NCI-H345 (cell line): ENCODE measurements at regions not wholly inside any gene's neighbourhood (a gene's known extent, or its start where the extent isn't known, plus 50 kb on each side); places are given as distances from the start of the nearest gene placed in this dataset.

ENCODE experiments used
- DNase-seq: peaks from one replicate; lab custom pipeline; 2025; lab: John Stamatoyannopoulos, UW

GRCh38 chr17:71395901-71396300, 724.9 kb upstream of the SOX9 start:
- no peak for DNase-seq

- DNase-seq = no peak
Measured at GRCh38 chr17:71396711-71397110, 724.1 kb upstream of the SOX9 start.

- no peak for DNase-seq
Measured at GRCh38 chr17:71398025-71398424, 722.8 kb upstream of the SOX9 start.

- DNase-seq = no peak
Measured at GRCh38 chr17:71398800-71399219, 722.0 kb upstream of the SOX9 start.

GRCh38 chr17:71399221-71399620, 721.6 kb upstream of the SOX9 start:
- no peak for DNase-seq

- DNase-seq = no peak
Measured at GRCh38 chr17:71399649-71400048, 721.2 kb upstream of the SOX9 start.

GRCh38 chr17:71402007-71402406, 718.8 kb upstream of the SOX9 start:
- DNase-seq = no peak

- DNase-seq = peak; percentile 51
Measured at GRCh38 chr17:71402661-71403141, 718.1 kb upstream of the SOX9 start.

- no peak for DNase-seq
Measured at GRCh38 chr17:71405101-71405500, 715.7 kb upstream of the SOX9 start.

- DNase-seq = no peak
Measured at GRCh38 chr17:71407981-71408380, 712.8 kb upstream of the SOX9 start.

- no peak for DNase-seq
Measured at GRCh38 chr17:71409137-71409536, 711.7 kb upstream of the SOX9 start.

- DNase-seq = no peak
Measured at GRCh38 chr17:71409712-71410111, 711.1 kb upstream of the SOX9 start.

GRCh38 chr17:71412803-71413202, 708.0 kb upstream of the SOX9 start:
- DNase-seq = no peak

GRCh38 chr17:71413935-71414334, 706.9 kb upstream of the SOX9 start:
- no peak for DNase-seq

- DNase-seq = no peak
Measured at GRCh38 chr17:71417142-71417541, 703.7 kb upstream of the SOX9 start.

GRCh38 chr17:71422968-71423367, 697.9 kb upstream of the SOX9 start:
- DNase-seq = no peak

- DNase-seq = peak; percentile 90
Measured at GRCh38 chr17:71423871-71424546, 696.8 kb upstream of the SOX9 start.

GRCh38 chr17:71427801-71428200, 693.0 kb upstream of the SOX9 start:
- DNase-seq = no peak

GRCh38 chr17:71428897-71429296, 691.9 kb upstream of the SOX9 start:
- DNase-seq = no peak

GRCh38 chr17:71430281-71430680, 690.5 kb upstream of the SOX9 start:
- DNase-seq = no peak

GRCh38 chr17:71431146-71431545, 689.7 kb upstream of the SOX9 start:
- DNase-seq = no peak

- no peak for DNase-seq
Measured at GRCh38 chr17:71432378-71433315, 688.2 kb upstream of the SOX9 start.

GRCh38 chr17:71434716-71435115, 686.1 kb upstream of the SOX9 start:
- DNase-seq = no peak
